ENCODE measurements at regions not wholly inside any gene's neighbourhood (a gene's known extent, or its start where the extent isn't known, plus 50 kb on each side); places are given as distances from the start of the nearest gene placed in this dataset.
"Not testable (repeated sequence)": the region's sequence is repeated elsewhere in the genome, so short reads cannot be mapped to it uniquely, and the experiment has no call there.

GRCh38 chr7:54111814-54112511 lies 430.2 kb upstream of the VSTM2A start:
- DNase-seq (ENCODE audit: low read depth in 4 of 4, low spot score in 3 of 4) = peak in 1 of 4 donors; percentile 1

GRCh38 chr7:54112567-54112966 lies 429.6 kb upstream of the VSTM2A start:
- DNase-seq (ENCODE audit: low read depth in 4 of 4, low spot score in 3 of 4) = no peak

GRCh38 chr7:54115028-54115763 lies 427.0 kb upstream of the VSTM2A start:
- DNase-seq (ENCODE audit: low read depth in 4 of 4, low spot score in 3 of 4) = no peak

GRCh38 chr7:54116956-54117355 lies 425.2 kb upstream of the VSTM2A start:
- DNase-seq (ENCODE audit: low read depth in 4 of 4, low spot score in 3 of 4) = no peak

GRCh38 chr7:54129035-54129434 lies 413.1 kb upstream of the VSTM2A start:
- no peak for DNase-seq (ENCODE audit: low read depth in 4 of 4, low spot score in 3 of 4)

- DNase-seq (ENCODE audit: low read depth in 4 of 4, low spot score in 3 of 4) = no peak
Observed at GRCh38 chr7:54141576-54141975, 400.6 kb upstream of the VSTM2A start.

- DNase-seq (ENCODE audit: low read depth in 4 of 4, low spot score in 3 of 4) = no peak
Observed at GRCh38 chr7:54145716-54146115, 396.5 kb upstream of the VSTM2A start.

- DNase-seq (ENCODE audit: low read depth in 4 of 4, low spot score in 3 of 4) = no peak
Observed at GRCh38 chr7:54153462-54153861, 388.7 kb upstream of the VSTM2A start.

- no peak for DNase-seq (ENCODE audit: low read depth in 4 of 4, low spot score in 3 of 4)
Observed at GRCh38 chr7:54159088-54159487, 383.1 kb upstream of the VSTM2A start.

GRCh38 chr7:54161621-54162020 lies 380.6 kb upstream of the VSTM2A start:
- no peak for DNase-seq (ENCODE audit: low read depth in 4 of 4, low spot score in 3 of 4)

GRCh38 chr7:54166419-54166818 lies 375.8 kb upstream of the VSTM2A start:
- no peak for DNase-seq (ENCODE audit: low read depth in 4 of 4, low spot score in 3 of 4)

GRCh38 chr7:54179321-54180029 lies 362.7 kb upstream of the VSTM2A start:
- DNase-seq (ENCODE audit: low read depth in 4 of 4, low spot score in 3 of 4) = no peak

GRCh38 chr7:54180796-54181195 lies 361.4 kb upstream of the VSTM2A start:
- no peak for DNase-seq (ENCODE audit: low read depth in 4 of 4, low spot score in 3 of 4)

- DNase-seq (ENCODE audit: low read depth in 4 of 4, low spot score in 3 of 4) = no peak
Observed at GRCh38 chr7:54183055-54183454, 359.1 kb upstream of the VSTM2A start.

- DNase-seq (ENCODE audit: low read depth in 4 of 4, low spot score in 3 of 4) = no peak
Observed at GRCh38 chr7:54186336-54186735, 355.8 kb upstream of the VSTM2A start.

GRCh38 chr7:54187886-54188685 lies 354.1 kb upstream of the VSTM2A start:
- DNase-seq (ENCODE audit: low read depth in 4 of 4, low spot score in 3 of 4) = no peak

- DNase-seq (ENCODE audit: low read depth in 4 of 4, low spot score in 3 of 4) = no peak
Observed at GRCh38 chr7:54188843-54189242, 353.3 kb upstream of the VSTM2A start.

- no peak for DNase-seq (ENCODE audit: low read depth in 4 of 4, low spot score in 3 of 4)
Observed at GRCh38 chr7:54189330-54189729, 352.8 kb upstream of the VSTM2A start.

GRCh38 chr7:54201501-54201900 lies 340.7 kb upstream of the VSTM2A start:
- DNase-seq (ENCODE audit: low read depth in 4 of 4, low spot score in 3 of 4) = no peak

- no peak for DNase-seq (ENCODE audit: low read depth in 4 of 4, low spot score in 3 of 4)
Observed at GRCh38 chr7:54215424-54215823, 326.8 kb upstream of the VSTM2A start.

- not testable (repeated sequence) for DNase-seq (ENCODE audit: low read depth in 4 of 4, low spot score in 3 of 4)
Observed at GRCh38 chr7:54226030-54226429, 316.1 kb upstream of the VSTM2A start.

Measured in right renal pelvis (tissue), 4 donors.